IMR-90 (cell line): ENCODE measurements at regions not wholly inside any gene's neighbourhood (a gene's known extent, or its start where the extent isn't known, plus 50 kb on each side); places are given as distances from the start of the nearest gene placed in this dataset.

Source experiments
- ATAC-seq: fragments of 200-7000 bp; cut with Tn5 transposase; 2 replicates; pipeline ENCODE4 v1.9.1; 2020; ENCODE audit warnings: low read depth, mild to moderate bottlenecking, moderate library complexity
- BruUV-seq: library from RNA; stranded (reverse); fragments of 400-500 nt; replicated peaks from 2 replicates; lab custom pipeline; 2021; lab: Mats Ljungman, UMichigan
- CTCF ChIA-PET: fragments of 300-600 bp; formaldehyde crosslinking; extraction: SDS; loops from one replicate; lab custom pipeline; 2021; ENCODE audit warnings: antibody characterized with exemption; lab: Yijun Ruan, JAX
- POLR2A ChIA-PET: fragments of 300-600 bp; sonication (Branson Sonifier 250); formaldehyde crosslinking; loops from one replicate; lab custom pipeline; 2022; ENCODE audit warnings: antibody characterized with exemption; ENCODE audit not compliant: unreplicated experiment; lab: Charles Lee
- DNase-seq: peaks from one replicate; pipeline ENCODE4 v3.0.0; 2013
- H2AFZ ChIP-seq: replicated peaks from 2 replicates; pipeline ENCODE3; 2013; ENCODE audit warnings: low read length, mild to moderate bottlenecking; ENCODE audit not compliant: poor library complexity
- H2AK5ac ChIP-seq: 2 replicates; pipeline ENCODE4 v1.6.1; 2013; ENCODE audit warnings: low read depth, low read length, inconsistent platforms
- H2AK9ac ChIP-seq: replicated peaks from 2 replicates; pipeline ENCODE3; 2013; ENCODE audit warnings: mild to moderate bottlenecking, low read depth, low read length, moderate library complexity; ENCODE audit not compliant: poor library complexity
- H2BK120ac ChIP-seq: 2 replicates; pipeline ENCODE4 v1.6.1; 2013; ENCODE audit warnings: low read depth, low read length, inconsistent platforms
- H2BK15ac ChIP-seq: 3 replicates; pipeline ENCODE4 v1.6.1; 2013; ENCODE audit warnings: low read depth, low read length, inconsistent platforms
- H2BK20ac ChIP-seq: 2 replicates; pipeline ENCODE4 v1.6.1; 2013; ENCODE audit warnings: low read depth, mild to moderate bottlenecking, inconsistent platforms, low read length, moderate library complexity
- H2BK5ac ChIP-seq: 2 replicates; pipeline ENCODE4 v1.6.1; 2013; ENCODE audit warnings: mild to moderate bottlenecking, low read depth, low read length, inconsistent platforms; ENCODE audit not compliant: poor library complexity, severe bottlenecking
- H3K14ac ChIP-seq: replicated peaks from 2 replicates; pipeline ENCODE4 v1.6.1; 2013; ENCODE audit warnings: low read depth, low read length, inconsistent platforms
- H3K18ac ChIP-seq: 2 replicates; pipeline ENCODE4 v1.6.1; 2013; ENCODE audit warnings: low read depth, low read length, control low read depth
- H3K23ac ChIP-seq: 2 replicates; pipeline ENCODE4 v1.6.1; 2013; ENCODE audit warnings: low read depth, low read length, inconsistent platforms
- H3K27ac ChIP-seq: 2 replicates; pipeline ENCODE4 v1.5.1; 2013; ENCODE audit warnings: mild to moderate bottlenecking, control low read depth, low read length; ENCODE audit not compliant: insufficient read depth
- H3K27me3 ChIP-seq: 2 replicates; pipeline ENCODE4 v1.6.1; 2013; ENCODE audit warnings: low read length; ENCODE audit not compliant: control insufficient read depth, insufficient read depth
- H3K36me3 ChIP-seq: 2 replicates; pipeline ENCODE4 v1.6.1; 2013; ENCODE audit warnings: low read length, mixed read lengths; ENCODE audit not compliant: control insufficient read depth, insufficient read depth
- H3K4ac ChIP-seq: 2 replicates; pipeline ENCODE4 v1.6.1; 2013; ENCODE audit warnings: low read depth, low read length, inconsistent platforms
- H3K4me1 ChIP-seq: 2 replicates; pipeline ENCODE4 v1.6.1; 2013; ENCODE audit warnings: low read length, mixed read lengths; ENCODE audit not compliant: control insufficient read depth, insufficient read depth
- H3K4me2 ChIP-seq: 2 replicates; pipeline ENCODE4 v1.6.1; 2013; ENCODE audit warnings: low read depth, mild to moderate bottlenecking, control low read depth, low read length, moderate library complexity
- H3K4me3 ChIP-seq: 2 replicates; pipeline ENCODE4 v1.5.1; 2013; ENCODE audit warnings: low read depth, mild to moderate bottlenecking, control low read depth, low read length, moderate library complexity; ENCODE audit not compliant: insufficient read depth
- H3K56ac ChIP-seq: 2 replicates; pipeline ENCODE4 v1.6.1; 2013; ENCODE audit warnings: low read length, inconsistent platforms; ENCODE audit not compliant: insufficient read depth; ENCODE audit errors: extremely low read depth
- H3K79me1 ChIP-seq, 2 experiments: 2 replicates each; pipeline ENCODE4 v1.6.1; 2013; ENCODE audit warnings: low read length in 2 of 2, inconsistent platforms in 1 of 2, low read depth in 1 of 2
- H3K9ac ChIP-seq: 2 replicates; pipeline ENCODE4 v1.6.1; 2013; ENCODE audit warnings: low read depth, low read length, control low read depth
- H3K9me1 ChIP-seq: 2 replicates; pipeline ENCODE4 v1.6.1; 2013; ENCODE audit warnings: low read length, inconsistent platforms; ENCODE audit not compliant: insufficient read depth
- H3K9me3 ChIP-seq: 2 replicates; pipeline ENCODE4 v1.6.1; 2013; ENCODE audit warnings: low read length; ENCODE audit not compliant: control insufficient read depth, insufficient read depth
- H4K20me1 ChIP-seq: 2 replicates; pipeline ENCODE4 v1.6.1; 2013; ENCODE audit warnings: low read length, inconsistent platforms; ENCODE audit not compliant: insufficient read depth
- H4K5ac ChIP-seq: 2 replicates; pipeline ENCODE4 v1.6.1; 2013; ENCODE audit warnings: mild to moderate bottlenecking, low read depth, low read length, control low read depth
- H4K8ac ChIP-seq, 2 experiments: 2 replicates each; pipeline ENCODE4 v1.6.1; 2013; ENCODE audit warnings: low read depth in 2 of 2, low read length in 2 of 2, control low read depth in 1 of 2, inconsistent platforms in 1 of 2
- H4K91ac ChIP-seq: 2 replicates; pipeline ENCODE4 v1.6.1; 2013; ENCODE audit warnings: low read depth, low read length, inconsistent platforms; ENCODE audit not compliant: insufficient read depth
- BHLHE40 ChIP-seq: fragments of 150-350 bp; IDR thresholded peaks from 2 replicates; pipeline ENCODE4 v1.6.1; 2016; ENCODE audit warnings: mild to moderate bottlenecking, low read depth, low read length
- CEBPB ChIP-seq: IDR thresholded peaks from 2 replicates; pipeline ENCODE4 v1.6.1; 2012; ENCODE audit warnings: low read depth, low read length, improper control_type of control experiment
- CHD1 ChIP-seq: IDR thresholded peaks from 2 replicates; pipeline ENCODE4 v1.6.1; 2012; ENCODE audit warnings: low read depth, low read length, improper control_type of control experiment
- CTCF ChIP-seq: conservative IDR thresholded peaks from 2 replicates; pipeline ENCODE4 v1.5.1; 2012; ENCODE audit warnings: mild to moderate bottlenecking, low read depth, low read length, improper control_type of control experiment
- ELK1 ChIP-seq: fragments of 150-350 bp; IDR thresholded peaks from 2 replicates; pipeline ENCODE4 v1.6.1; 2016; ENCODE audit warnings: low read depth, mild to moderate bottlenecking, low read length, moderate library complexity, borderline replicate concordance
- FOS ChIP-seq: fragments of 150-350 bp; IDR thresholded peaks from 2 replicates; pipeline ENCODE4 v1.6.1; 2016; ENCODE audit warnings: low read depth, low read length
- MAFK ChIP-seq: IDR thresholded peaks from 2 replicates; pipeline ENCODE4 v1.6.1; 2012; ENCODE audit warnings: low read depth, low read length, improper control_type of control experiment
- MAZ ChIP-seq: IDR thresholded peaks from 2 replicates; pipeline ENCODE4 v1.6.1; 2012; ENCODE audit warnings: low read depth, mild to moderate bottlenecking, low read length, improper control_type of control experiment, moderate library complexity, borderline replicate concordance
- MXI1 ChIP-seq: IDR thresholded peaks from 2 replicates; pipeline ENCODE4 v1.6.1; 2012; ENCODE audit warnings: low read depth, mild to moderate bottlenecking, low read length, moderate library complexity, borderline replicate concordance
- NFE2L2 ChIP-seq: fragments of 150-350 bp; IDR thresholded peaks from 2 replicates; pipeline ENCODE4 v1.6.1; 2016; ENCODE audit warnings: low read depth, mild to moderate bottlenecking, low read length
- POLR2A ChIP-seq: IDR thresholded peaks from 2 replicates; pipeline ENCODE4 v1.6.1; 2012; ENCODE audit warnings: mild to moderate bottlenecking, low read depth, low read length
- RAD21 ChIP-seq: IDR thresholded peaks from 2 replicates; pipeline ENCODE4 v1.6.1; 2012; ENCODE audit warnings: low read length, improper control_type of control experiment
- RCOR1 ChIP-seq: IDR thresholded peaks from 2 replicates; pipeline ENCODE4 v1.6.1; 2012; ENCODE audit warnings: mild to moderate bottlenecking, low read length, improper control_type of control experiment; ENCODE audit not compliant: insufficient replicate concordance
- RFX5 ChIP-seq: IDR thresholded peaks from 2 replicates; pipeline ENCODE4 v1.8.0; 2012; ENCODE audit warnings: low read depth, mild to moderate bottlenecking, low read length, moderate library complexity
- SMC3 ChIP-seq: fragments of 150-350 bp; IDR thresholded peaks from 2 replicates; pipeline ENCODE4 v1.6.1; 2016; ENCODE audit warnings: low read depth, mild to moderate bottlenecking, antibody characterized with exemption, low read length, moderate library complexity
- USF2 ChIP-seq: fragments of 150-350 bp; IDR thresholded peaks from 2 replicates; pipeline ENCODE4 v1.6.1; 2017; ENCODE audit warnings: mild to moderate bottlenecking, antibody characterized with exemption, low read length, low read depth
- WGBS, 2 experiments: methylation state at CpG; one replicate each; pipeline versions ENCODE4 v1.1.5 to v1.1.7; 2013; ENCODE audit warnings: missing lambda C conversion rate in 2 of 2; ENCODE audit not compliant: insufficient read length in 1 of 2; ENCODE audit errors: extremely low coverage in 2 of 2; 5-methylcytosine and 5-hydroxymethylcytosine counted together
- dilution Hi-C: fragments of 300-500 bp; cut with HindIII; formaldehyde crosslinking; loops from one replicate; pipeline ENCODE4 v1.14.3; 2018; ENCODE audit warnings: low sequenced_read_pairs; ENCODE audit not compliant: unreplicated experiment
- in situ Hi-C: fragments of 300-500 bp; cut with MboI; formaldehyde crosslinking; loops from 3 replicates; pipeline ENCODE4 v1.14.3; 2019; ENCODE audit warnings: low sequenced_read_pairs, inconsistent platforms, mixed read lengths
- intact Hi-C: fragments of 100-400 bp; cut with micrococcal nuclease; formaldehyde crosslinking; loops from 2 replicates; pipeline ENCODE4 v1.10.0; 2022

DNA sequence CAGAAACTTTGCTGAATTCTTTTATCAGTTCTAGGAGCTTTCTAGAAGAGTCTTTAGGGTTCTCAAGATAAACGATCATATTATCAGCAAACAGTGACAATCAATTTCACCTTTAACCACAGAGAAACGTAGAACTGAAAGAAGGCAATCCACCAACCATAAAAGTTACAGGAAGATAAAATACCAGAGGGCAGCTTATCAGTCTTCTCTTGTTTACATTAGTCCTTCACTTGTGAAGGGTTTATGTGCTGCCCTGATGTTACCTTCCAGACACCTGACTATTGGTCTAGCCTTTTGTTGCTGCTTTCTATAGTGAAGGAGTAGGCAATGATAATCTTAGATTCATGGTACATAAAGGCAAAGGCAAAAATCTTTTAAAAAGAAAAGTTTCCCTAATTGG, 73.2 kb upstream of the EFCAB3 start:
- no peak overlapping the region for H3K4ac ChIP-seq
- no peaks in the 10 kb centered on the region for H4K20me1 ChIP-seq
- no peak overlapping the region for H3K23ac ChIP-seq
- BruUV-seq, result no TSS peak
- H3K56ac ChIP-seq, result no peak overlapping the region
- no peaks in the 10 kb centered on the region for H3K9me1 ChIP-seq
- no peak overlapping the region for H4K5ac ChIP-seq
- H4K91ac ChIP-seq, result no peak overlapping the region
- H3K14ac ChIP-seq, result no peak overlapping the region
- no peak overlapping the region for H3K4me3 ChIP-seq
- H2BK15ac ChIP-seq, result no peak overlapping the region
- no peak overlapping the region for H2BK120ac ChIP-seq
- H3K36me3 ChIP-seq, result no peaks in the 10 kb centered on the region
- intact Hi-C loops, result no loop called here
- H2AK9ac ChIP-seq, result no peak overlapping the region
- H2BK5ac ChIP-seq, result no peak overlapping the region
- no peaks in the 10 kb centered on the region for H3K79me1 ChIP-seq
- POLR2A ChIA-PET, result no interaction called here
- no peak overlapping the region for H2BK20ac ChIP-seq
- dilution Hi-C loops, result no loop called here
- no peak overlapping the region for H3K18ac ChIP-seq
- ATAC-seq (no peak), DNase-seq (no peak)
- H2AK5ac ChIP-seq, result no peak overlapping the region
- H4K8ac ChIP-seq, result no peak overlapping the region
- TF ChIP-seq MAFK, result no peak
- no peak for TF ChIP-seq POLR2A
- TF ChIP-seq CTCF, result no peak
- TF ChIP-seq ELK1, result no peak
- no peak for TF ChIP-seq USF2
- TF ChIP-seq RCOR1, result no peak
- no peak for TF ChIP-seq MAZ
- no peak for TF ChIP-seq RFX5
- TF ChIP-seq SMC3, result no peak
- no peak for TF ChIP-seq NFE2L2
- no peak for TF ChIP-seq FOS
- TF ChIP-seq CEBPB, result no peak
- TF ChIP-seq MXI1, result no peak
- TF ChIP-seq RAD21, result no peak
- no peak for TF ChIP-seq BHLHE40
- no peak for TF ChIP-seq CHD1
- no CpG with 5 or more reads among the region's 2 CpGs for WGBS, 2 experiments
- no peak overlapping the region for H3K9ac ChIP-seq
- no peak overlapping the region for H2AFZ ChIP-seq
- CTCF ChIA-PET, result no interaction called here
- in situ Hi-C loops, result no loop called here
- H3K4me1 ChIP-seq, result no peaks in the 10 kb centered on the region
- H3K27me3 ChIP-seq, result no peaks in the 10 kb centered on the region; the same call in 1 of the 2 replicates
- H3K4me2 ChIP-seq, result no peak overlapping the region
- no peaks in the 10 kb centered on the region for H3K9me3 ChIP-seq
- H3K27ac ChIP-seq, result no peak overlapping the region
